HepG2 (cell line): ENCODE measurements at regions not wholly inside any gene's neighbourhood (a gene's known extent, or its start where the extent isn't known, plus 50 kb on each side); places are given as distances from the start of the nearest gene placed in this dataset.

ENCODE experiments used
- ATAC-seq: fragments of 200-7000 bp; cut with Tn5 transposase; 3 replicates; pipeline ENCODE4 v1.9.1; 2020; ENCODE audit warnings: mild to moderate bottlenecking, moderate library complexity
- BruUV-seq: library from RNA; stranded (reverse); fragments of 400-500 nt; replicated peaks from 2 replicates; lab custom pipeline; 2021; lab: Mats Ljungman, UMichigan
- CTCF ChIA-PET: fragments of 300-600 bp; formaldehyde crosslinking; extraction: SDS; loops from one replicate; lab custom pipeline; 2021; ENCODE audit warnings: low total read pairs, inconsistent platforms, low intra/inter-chr PET ratio; lab: Yijun Ruan, JAX
- POLR2A ChIA-PET: fragments of 350-600 bp; sonication (Branson Sonifier 250); formaldehyde crosslinking; loops from one replicate; lab custom pipeline; 2020; ENCODE audit warnings: antibody characterized with exemption, inconsistent platforms; lab: Yijun Ruan, JAX
- DNase-seq: peaks from one replicate; pipeline ENCODE4 v3.0.0-alpha.2; 2015; ENCODE audit warnings: low spot score
- FAIRE-seq: peaks from 3 replicates; lab custom pipeline; 2011; peaks lifted over from hg19 to GRCh38; lab: Jason Lieb, UNC
- H2AFZ ChIP-seq: one replicate; pipeline ENCODE4 v1.6.1; 2011; ENCODE audit warnings: low read length, inconsistent platforms
- H3K27ac ChIP-seq: fragments of 300-600 bp; 3 replicates; pipeline ENCODE4 v1.8.0; 2011; ENCODE audit warnings: mixed run types, mild to moderate bottlenecking, mixed read lengths, low read length, inconsistent platforms; ENCODE audit not compliant: insufficient read depth; ENCODE audit errors: extremely low read length
- H3K27me3 ChIP-seq, 2 experiments: fragments of 200-600 bp in 1 of 2; 2 replicates in 1 of 2; 3 replicates in 1 of 2; pipeline versions ENCODE4 v1.6.0 to v1.8.0; 2011; ENCODE audit warnings: low read length in 2 of 2, mild to moderate bottlenecking in 2 of 2, moderate library complexity in 2 of 2, inconsistent platforms in 1 of 2; ENCODE audit not compliant: insufficient read depth in 2 of 2, control insufficient read depth in 1 of 2
- H3K36me3 ChIP-seq, 2 experiments: fragments of 200-600 bp in 1 of 2; replicated peaks in 1 of 2; 2 replicates in 1 of 2; 3 replicates in 1 of 2; pipeline versions ENCODE4 v1.5.1 to v1.8.0; 2011; ENCODE audit warnings: low read length in 2 of 2, inconsistent platforms in 1 of 2; ENCODE audit not compliant: insufficient read depth in 2 of 2, control insufficient read depth in 1 of 2
- H3K4me1 ChIP-seq: 2 replicates; pipeline ENCODE4 v1.5.1; 2012; ENCODE audit warnings: low read length, inconsistent platforms; ENCODE audit not compliant: insufficient read depth
- H3K4me2 ChIP-seq: 2 replicates; pipeline ENCODE4 v1.6.0; 2011; ENCODE audit warnings: low read depth, low read length, inconsistent platforms
- H3K4me3 ChIP-seq, 3 experiments: fragments of 200-600 bp in 1 of 3; sonication (generic), shearing (Covaris generic) in 1 of 3; replicated peaks in 1 of 3; 2 replicates each; pipeline ENCODE4 v1.5.1; 2011 to 2016; ENCODE audit warnings: low read length in 3 of 3, inconsistent platforms in 2 of 3, low read depth in 2 of 3, mild to moderate bottlenecking in 2 of 3, control low read depth in 1 of 3, mixed read lengths in 1 of 3; ENCODE audit not compliant: insufficient read depth in 1 of 3
- H3K79me2 ChIP-seq: one replicate; pipeline ENCODE4 v1.6.1; 2011; ENCODE audit warnings: low read length, inconsistent platforms; ENCODE audit not compliant: insufficient read depth
- H3K9ac ChIP-seq: 2 replicates; pipeline ENCODE4 v1.6.0; 2011; ENCODE audit warnings: mild to moderate bottlenecking, low read depth, low read length, inconsistent platforms; ENCODE audit not compliant: insufficient read depth
- H3K9me3 ChIP-seq: 2 replicates; pipeline ENCODE4 v1.5.1; 2012; ENCODE audit warnings: mild to moderate bottlenecking, low read length
- H4K20me1 ChIP-seq: 2 replicates; pipeline ENCODE4 v1.6.0; 2011; ENCODE audit warnings: inconsistent platforms, mild to moderate bottlenecking, low read length, moderate library complexity; ENCODE audit not compliant: insufficient read depth
- CBX2 ChIP-seq, 2 experiments: fragments of 200-600 bp in 1 of 2; sonication (generic); formaldehyde crosslinking in 1 of 2; IDR thresholded peaks; 2 replicates each; pipeline versions ENCODE4 v1.7.0 to v1.8.1; 2018 to 2022; ENCODE audit warnings: low read depth in 2 of 2, low read length in 1 of 2, mild to moderate bottlenecking in 1 of 2, missing genetic modification reagents in 1 of 2
- CREB1 ChIP-seq, 2 experiments: fragments of 450-650 bp in 1 of 2; IDR thresholded peaks; 2 replicates each; pipeline ENCODE4 v1.6.1; 2016 to 2017; ENCODE audit warnings: control low read depth in 1 of 2, mild to moderate bottlenecking in 1 of 2, missing compliant biosample characterization in 1 of 2, missing genetic modification characterization in 1 of 2
- GABPA ChIP-seq, 2 experiments: IDR thresholded peaks; 2 replicates each; pipeline ENCODE4 v1.6.1; 2011 to 2016; ENCODE audit warnings: low read depth in 2 of 2, low read length in 1 of 2, missing biosample characterization in 1 of 2, missing genetic modification characterization in 1 of 2
- HNF1B ChIP-seq: sonication (generic); formaldehyde crosslinking; IDR thresholded peaks from 2 replicates; pipeline ENCODE4 v1.5.1; 2020; ENCODE audit warnings: mild to moderate bottlenecking, moderate library complexity, missing genetic modification reagents
- PHF8 ChIP-seq: sonication (generic); formaldehyde crosslinking; IDR thresholded peaks from 2 replicates; pipeline ENCODE4 v1.5.0; 2020; ENCODE audit warnings: missing genetic modification reagents
- POLR2AphosphoS2 ChIP-seq: IDR thresholded peaks from 2 replicates; pipeline ENCODE4 v1.6.1; 2011; ENCODE audit warnings: low read depth, low read length, improper control_type of control experiment
- RBFOX2 ChIP-seq: fragments of 200-400 bp; formaldehyde crosslinking; IDR thresholded peaks from 2 replicates; pipeline ENCODE4 v1.6.1; 2017; ENCODE audit warnings: low read depth, mild to moderate bottlenecking, low read length
- REXO4 ChIP-seq: sonication (generic); formaldehyde crosslinking; IDR thresholded peaks from 2 replicates; pipeline ENCODE4 v1.8.0; 2022; ENCODE audit warnings: missing genetic modification reagents, mild to moderate bottlenecking, borderline replicate concordance
- RNF2 ChIP-seq: fragments of 450-650 bp; conservative IDR thresholded peaks from 2 replicates; pipeline ENCODE4 v1.6.1; 2016; ENCODE audit warnings: low read depth
- SSRP1 ChIP-seq: IDR thresholded peaks from 2 replicates; pipeline ENCODE4 v1.6.1; 2016; ENCODE audit warnings: control low read depth
- TARDBP ChIP-seq: sonication (generic); formaldehyde crosslinking; IDR thresholded peaks from 2 replicates; pipeline ENCODE4 v1.8.0; 2022; ENCODE audit warnings: mild to moderate bottlenecking, missing genetic modification reagents
- ZBTB38 ChIP-seq: sonication (generic); formaldehyde crosslinking; IDR thresholded peaks from 2 replicates; pipeline ENCODE4 v1.5.1; 2020; ENCODE audit warnings: mild to moderate bottlenecking, missing genetic modification reagents
- ZFP36L1 ChIP-seq: sonication (generic); formaldehyde crosslinking; IDR thresholded peaks from 2 replicates; pipeline ENCODE4 v1.8.0; 2022; ENCODE audit warnings: mild to moderate bottlenecking, missing genetic modification reagents, moderate library complexity
- ZNF136 ChIP-seq: sonication (generic); formaldehyde crosslinking; IDR thresholded peaks from 2 replicates; pipeline ENCODE4 v1.8.1; 2022; ENCODE audit warnings: low read depth, mild to moderate bottlenecking, moderate library complexity, missing genetic modification reagents
- ZNF556 ChIP-seq: sonication (generic); formaldehyde crosslinking; IDR thresholded peaks from 2 replicates; pipeline ENCODE4 v1.4.0; 2020; ENCODE audit warnings: mild to moderate bottlenecking, missing genetic modification reagents, borderline replicate concordance
- WGBS: methylation state at CpG from one replicate; pipeline ENCODE4 v1.1.6; 2017; ENCODE audit warnings: low lambda C conversion rate; 5-methylcytosine and 5-hydroxymethylcytosine counted together
- in situ Hi-C: cut with HindIII; loops from 2 replicates; pipeline ENCODE4 v1.10.0; 2017; ENCODE audit warnings: low pct_unique_long_range_greater_than_20kb; ENCODE audit not compliant: extremely low pct_ligation_motif_present
- intact Hi-C: fragments of 100-400 bp; cut with micrococcal nuclease; formaldehyde crosslinking; loops from one replicate; pipeline ENCODE4 v1.10.0; 2022; ENCODE audit not compliant: unreplicated experiment
- TF ChIP-seq, protein P1 (sequence below), 2 experiments: sonication (generic) in 1 of 2; formaldehyde crosslinking in 1 of 2; IDR thresholded peaks; 2 replicates each; pipeline versions ENCODE4 v1.4.0 to v1.6.1; 2016 to 2020; ENCODE audit warnings: borderline replicate concordance in 1 of 2, low read depth in 1 of 2, mild to moderate bottlenecking in 1 of 2, missing genetic modification reagents in 1 of 2

GRCh38 chr4:135359128-135359527 is 1157.5 kb upstream of the PABPC4L start:
- DNase-seq = no peak
- H3K9me3 ChIP-seq = no peaks in the 10 kb centered on the region
- no peak overlapping the region for H3K4me2 ChIP-seq
- in situ Hi-C loops (no loop called here), intact Hi-C loops (no loop called here)
- H2AFZ ChIP-seq = no peak overlapping the region
- no peak overlapping the region for H3K27ac ChIP-seq
- no peak for FAIRE-seq
- no peaks in the 10 kb centered on the region for H3K36me3 ChIP-seq
- no peak overlapping the region for H3K4me3 ChIP-seq
- no peaks in the 10 kb centered on the region for H3K79me2 ChIP-seq
- ATAC-seq = no peak
- ChIA-PET CTCF (no interaction called here), POLR2A (no interaction called here)
- H4K20me1 ChIP-seq = no peaks in the 10 kb centered on the region
- no TSS peak for BruUV-seq
- H3K9ac ChIP-seq = no peak overlapping the region
- WGBS = 6% methylated on average over 1 of the region's 1 CpG
- H3K4me1 ChIP-seq = no peaks in the 10 kb centered on the region
- no peak for TF ChIP-seq POLR2AphosphoS2
- TF ChIP-seq ZFP36L1 = no peak
- TF ChIP-seq ZNF136 = no peak
- TF ChIP-seq REXO4 (CRISPR knock-in tag) = no peak
- TF ChIP-seq RBFOX2 = no peak
- no peak for TF ChIP-seq ZNF556 (CRISPR knock-in tag)
- TF ChIP-seq HNF1B = no peak
- TF ChIP-seq CREB1 (IDR thresholded peaks at IDR 0.05) = no peak
- no peak for TF ChIP-seq CREB1 (CRISPR knock-in tag; IDR thresholded peaks at IDR 0.05)
- TF ChIP-seq TARDBP (CRISPR knock-in tag) = no peak
- TF ChIP-seq PHF8 (CRISPR knock-in tag) = no peak
- TF ChIP-seq SSRP1 (CRISPR knock-in tag) = no peak
- no peak for TF ChIP-seq ZBTB38 (CRISPR knock-in tag)
- TF ChIP-seq CBX2 (IDR thresholded peaks at IDR 0.05; ENCODE audit: low read depth, low read length) = no peak
- TF ChIP-seq CBX2 (CRISPR knock-in tag; IDR thresholded peaks at IDR 0.05; ENCODE audit: low read depth) = no peak
- TF ChIP-seq, protein P1, sequence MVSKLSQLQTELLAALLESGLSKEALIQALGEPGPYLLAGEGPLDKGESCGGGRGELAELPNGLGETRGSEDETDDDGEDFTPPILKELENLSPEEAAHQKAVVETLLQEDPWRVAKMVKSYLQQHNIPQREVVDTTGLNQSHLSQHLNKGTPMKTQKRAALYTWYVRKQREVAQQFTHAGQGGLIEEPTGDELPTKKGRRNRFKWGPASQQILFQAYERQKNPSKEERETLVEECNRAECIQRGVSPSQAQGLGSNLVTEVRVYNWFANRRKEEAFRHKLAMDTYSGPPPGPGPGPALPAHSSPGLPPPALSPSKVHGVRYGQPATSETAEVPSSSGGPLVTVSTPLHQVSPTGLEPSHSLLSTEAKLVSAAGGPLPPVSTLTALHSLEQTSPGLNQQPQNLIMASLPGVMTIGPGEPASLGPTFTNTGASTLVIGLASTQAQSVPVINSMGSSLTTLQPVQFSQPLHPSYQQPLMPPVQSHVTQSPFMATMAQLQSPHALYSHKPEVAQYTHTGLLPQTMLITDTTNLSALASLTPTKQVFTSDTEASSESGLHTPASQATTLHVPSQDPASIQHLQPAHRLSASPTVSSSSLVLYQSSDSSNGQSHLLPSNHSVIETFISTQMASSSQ (IDR thresholded peaks at IDR 0.05; ENCODE audit: low read depth) = no peak
- TF ChIP-seq, protein P1 (CRISPR knock-in tag; IDR thresholded peaks at IDR 0.05; ENCODE audit: borderline replicate concordance) = no peak
- TF ChIP-seq RNF2 = no peak
- no peak for TF ChIP-seq GABPA (IDR thresholded peaks at IDR 0.05; ENCODE audit: low read depth, low read length)
- TF ChIP-seq GABPA (CRISPR knock-in tag; IDR thresholded peaks at IDR 0.05; ENCODE audit: low read depth) = no peak
- H3K27me3 ChIP-seq = no peaks in the 10 kb centered on the region
